ENCODE measurements at regions not wholly inside any gene's neighbourhood (a gene's known extent, or its start where the extent isn't known, plus 50 kb on each side); places are given as distances from the start of the nearest gene placed in this dataset.

DNA sequence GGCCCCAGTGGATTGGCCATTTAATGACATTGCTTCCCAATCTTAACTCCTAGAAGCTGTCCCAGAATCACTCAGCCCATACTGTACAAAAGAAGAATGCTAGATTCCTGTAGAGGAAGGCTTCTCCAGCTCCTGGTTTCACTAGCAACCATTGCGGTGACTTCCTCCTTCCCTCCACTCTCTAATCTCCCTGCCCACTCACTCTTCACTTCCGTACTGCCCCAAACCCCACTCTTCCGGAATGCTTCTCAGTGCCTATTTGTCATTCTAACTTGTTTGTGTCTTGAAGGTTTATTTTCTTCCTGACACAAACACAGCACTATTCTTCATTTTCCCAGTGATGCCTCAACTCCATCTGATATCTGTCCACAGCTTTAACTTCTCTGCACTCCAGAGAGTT is 97.1 kb upstream of the SPATA16 start:
- TF ChIP-seq, protein P1, sequence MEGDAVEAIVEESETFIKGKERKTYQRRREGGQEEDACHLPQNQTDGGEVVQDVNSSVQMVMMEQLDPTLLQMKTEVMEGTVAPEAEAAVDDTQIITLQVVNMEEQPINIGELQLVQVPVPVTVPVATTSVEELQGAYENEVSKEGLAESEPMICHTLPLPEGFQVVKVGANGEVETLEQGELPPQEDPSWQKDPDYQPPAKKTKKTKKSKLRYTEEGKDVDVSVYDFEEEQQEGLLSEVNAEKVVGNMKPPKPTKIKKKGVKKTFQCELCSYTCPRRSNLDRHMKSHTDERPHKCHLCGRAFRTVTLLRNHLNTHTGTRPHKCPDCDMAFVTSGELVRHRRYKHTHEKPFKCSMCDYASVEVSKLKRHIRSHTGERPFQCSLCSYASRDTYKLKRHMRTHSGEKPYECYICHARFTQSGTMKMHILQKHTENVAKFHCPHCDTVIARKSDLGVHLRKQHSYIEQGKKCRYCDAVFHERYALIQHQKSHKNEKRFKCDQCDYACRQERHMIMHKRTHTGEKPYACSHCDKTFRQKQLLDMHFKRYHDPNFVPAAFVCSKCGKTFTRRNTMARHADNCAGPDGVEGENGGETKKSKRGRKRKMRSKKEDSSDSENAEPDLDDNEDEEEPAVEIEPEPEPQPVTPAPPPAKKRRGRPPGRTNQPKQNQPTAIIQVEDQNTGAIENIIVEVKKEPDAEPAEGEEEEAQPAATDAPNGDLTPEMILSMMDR (conservative IDR thresholded peaks at IDR 0.05; ENCODE audit: low read length): no peak
- no peak for TF ChIP-seq EZH2phosphoT487 (IDR thresholded peaks at IDR 0.05; ENCODE audit: borderline replicate concordance)
